ENCODE measurements at regions not wholly inside any gene's neighbourhood (a gene's known extent, or its start where the extent isn't known, plus 50 kb on each side); places are given as distances from the start of the nearest gene placed in this dataset.

DNA sequence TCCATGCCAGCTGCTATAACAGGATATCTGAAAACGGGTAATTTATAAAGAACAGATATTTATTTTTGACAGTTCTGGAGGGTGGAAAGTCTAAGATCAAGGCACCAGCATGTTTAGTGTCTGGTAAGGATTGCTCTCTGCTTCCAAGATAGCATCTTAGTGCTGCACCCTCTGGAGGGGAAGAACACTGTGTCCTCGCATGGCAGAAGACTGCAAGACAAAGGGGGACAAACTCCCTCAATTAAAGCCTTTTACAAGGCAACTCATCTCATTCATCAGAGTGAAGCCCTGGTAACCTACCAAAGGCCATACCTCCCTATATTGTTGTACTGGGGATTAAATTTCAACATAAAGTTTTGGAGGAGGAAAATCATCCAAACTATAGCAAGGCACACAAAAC is 298.9 kb upstream of the EDIL3 start:
- H3K27ac ChIP-seq (ENCODE audit: low read length), result no peak overlapping the region
- TF ChIP-seq TAF1 (IDR thresholded peaks at IDR 0.05; ENCODE audit: low read depth) (no peak), RAD21 (conservative IDR thresholded peaks at IDR 0.05) (no peak), EP300 (conservative IDR thresholded peaks at IDR 0.05; ENCODE audit: poor library complexity, severe bottlenecking) (no peak), SMC3 (conservative IDR thresholded peaks at IDR 0.05; ENCODE audit: poor library complexity) (no peak), POLR2AphosphoS5 (IDR thresholded peaks at IDR 0.05) (no peak), MXI1 (conservative IDR thresholded peaks at IDR 0.05; ENCODE audit: poor library complexity, severe bottlenecking) (no peak), EZH2 (IDR thresholded peaks at IDR 0.05; ENCODE audit: borderline replicate concordance, insufficient read depth, low read length, poor library complexity, severe bottlenecking) (no peak)
- TF ChIP-seq, protein P1, sequence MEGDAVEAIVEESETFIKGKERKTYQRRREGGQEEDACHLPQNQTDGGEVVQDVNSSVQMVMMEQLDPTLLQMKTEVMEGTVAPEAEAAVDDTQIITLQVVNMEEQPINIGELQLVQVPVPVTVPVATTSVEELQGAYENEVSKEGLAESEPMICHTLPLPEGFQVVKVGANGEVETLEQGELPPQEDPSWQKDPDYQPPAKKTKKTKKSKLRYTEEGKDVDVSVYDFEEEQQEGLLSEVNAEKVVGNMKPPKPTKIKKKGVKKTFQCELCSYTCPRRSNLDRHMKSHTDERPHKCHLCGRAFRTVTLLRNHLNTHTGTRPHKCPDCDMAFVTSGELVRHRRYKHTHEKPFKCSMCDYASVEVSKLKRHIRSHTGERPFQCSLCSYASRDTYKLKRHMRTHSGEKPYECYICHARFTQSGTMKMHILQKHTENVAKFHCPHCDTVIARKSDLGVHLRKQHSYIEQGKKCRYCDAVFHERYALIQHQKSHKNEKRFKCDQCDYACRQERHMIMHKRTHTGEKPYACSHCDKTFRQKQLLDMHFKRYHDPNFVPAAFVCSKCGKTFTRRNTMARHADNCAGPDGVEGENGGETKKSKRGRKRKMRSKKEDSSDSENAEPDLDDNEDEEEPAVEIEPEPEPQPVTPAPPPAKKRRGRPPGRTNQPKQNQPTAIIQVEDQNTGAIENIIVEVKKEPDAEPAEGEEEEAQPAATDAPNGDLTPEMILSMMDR (IDR thresholded peaks at IDR 0.05; ENCODE audit: poor library complexity, severe bottlenecking), result no peak
- TF ChIP-seq, protein P2, sequence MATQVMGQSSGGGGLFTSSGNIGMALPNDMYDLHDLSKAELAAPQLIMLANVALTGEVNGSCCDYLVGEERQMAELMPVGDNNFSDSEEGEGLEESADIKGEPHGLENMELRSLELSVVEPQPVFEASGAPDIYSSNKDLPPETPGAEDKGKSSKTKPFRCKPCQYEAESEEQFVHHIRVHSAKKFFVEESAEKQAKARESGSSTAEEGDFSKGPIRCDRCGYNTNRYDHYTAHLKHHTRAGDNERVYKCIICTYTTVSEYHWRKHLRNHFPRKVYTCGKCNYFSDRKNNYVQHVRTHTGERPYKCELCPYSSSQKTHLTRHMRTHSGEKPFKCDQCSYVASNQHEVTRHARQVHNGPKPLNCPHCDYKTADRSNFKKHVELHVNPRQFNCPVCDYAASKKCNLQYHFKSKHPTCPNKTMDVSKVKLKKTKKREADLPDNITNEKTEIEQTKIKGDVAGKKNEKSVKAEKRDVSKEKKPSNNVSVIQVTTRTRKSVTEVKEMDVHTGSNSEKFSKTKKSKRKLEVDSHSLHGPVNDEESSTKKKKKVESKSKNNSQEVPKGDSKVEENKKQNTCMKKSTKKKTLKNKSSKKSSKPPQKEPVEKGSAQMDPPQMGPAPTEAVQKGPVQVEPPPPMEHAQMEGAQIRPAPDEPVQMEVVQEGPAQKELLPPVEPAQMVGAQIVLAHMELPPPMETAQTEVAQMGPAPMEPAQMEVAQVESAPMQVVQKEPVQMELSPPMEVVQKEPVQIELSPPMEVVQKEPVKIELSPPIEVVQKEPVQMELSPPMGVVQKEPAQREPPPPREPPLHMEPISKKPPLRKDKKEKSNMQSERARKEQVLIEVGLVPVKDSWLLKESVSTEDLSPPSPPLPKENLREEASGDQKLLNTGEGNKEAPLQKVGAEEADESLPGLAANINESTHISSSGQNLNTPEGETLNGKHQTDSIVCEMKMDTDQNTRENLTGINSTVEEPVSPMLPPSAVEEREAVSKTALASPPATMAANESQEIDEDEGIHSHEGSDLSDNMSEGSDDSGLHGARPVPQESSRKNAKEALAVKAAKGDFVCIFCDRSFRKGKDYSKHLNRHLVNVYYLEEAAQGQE (IDR thresholded peaks at IDR 0.05; ENCODE audit: borderline replicate concordance), result no peak
- H3K9me3 ChIP-seq (ENCODE audit: low read length), result no peaks in the 10 kb centered on the region
- no peak overlapping the region for H3K4me3 ChIP-seq (ENCODE audit: low read length)
- no peaks in the 10 kb centered on the region for H3K36me3 ChIP-seq (ENCODE audit: insufficient read depth, low read length)
- no peaks in the 10 kb centered on the region for H3K9me2 ChIP-seq (ENCODE audit: insufficient read depth, low read length)
- H3K27me3 ChIP-seq (ENCODE audit: insufficient read depth, low read depth, low read length), result no peaks in the 10 kb centered on the region
- H3K4me2 ChIP-seq (ENCODE audit: low read length), result no peak overlapping the region
- no peak overlapping the region for H3K9ac ChIP-seq (ENCODE audit: low read length)
- no peaks in the 10 kb centered on the region for H3F3A ChIP-seq (ENCODE audit: insufficient read depth, low read length, poor library complexity, severe bottlenecking)
- H3K79me2 ChIP-seq (replicated peaks; ENCODE audit: insufficient read depth, low read length), result no peaks in the 10 kb centered on the region
- H2AFZ ChIP-seq (ENCODE audit: low read depth, low read length), result no peak overlapping the region
- H4K20me1 ChIP-seq (ENCODE audit: insufficient read depth), result no peaks in the 10 kb centered on the region

DNA sequence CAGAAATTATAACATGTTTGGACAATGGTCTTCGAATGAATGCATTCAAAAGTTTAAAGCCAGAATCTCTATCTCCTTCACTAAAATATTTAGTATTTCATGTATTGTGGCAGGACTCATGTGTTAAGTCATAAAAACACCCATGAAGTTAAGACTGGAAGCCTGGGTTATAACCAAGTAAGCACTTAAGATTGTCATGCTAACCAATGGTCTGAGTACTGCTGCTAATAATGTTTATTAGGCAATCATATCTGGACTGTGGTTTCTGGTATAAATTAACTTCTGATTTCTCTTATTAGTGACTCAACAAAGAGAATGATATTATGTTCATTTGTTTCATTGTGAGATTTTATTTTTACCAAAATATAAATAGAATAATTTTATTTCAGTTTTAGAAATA is 297.9 kb upstream of the EDIL3 start:
- TF ChIP-seq RAD21 (conservative IDR thresholded peaks at IDR 0.05), result no peak
- TF ChIP-seq, protein P1 (IDR thresholded peaks at IDR 0.05; ENCODE audit: poor library complexity, severe bottlenecking), result no peak
- TF ChIP-seq EP300 (conservative IDR thresholded peaks at IDR 0.05; ENCODE audit: poor library complexity, severe bottlenecking), result no peak
- no peak for TF ChIP-seq POLR2AphosphoS5 (IDR thresholded peaks at IDR 0.05)
- no peak for TF ChIP-seq SMC3 (conservative IDR thresholded peaks at IDR 0.05; ENCODE audit: poor library complexity)
- no peak for TF ChIP-seq EZH2 (IDR thresholded peaks at IDR 0.05; ENCODE audit: borderline replicate concordance, insufficient read depth, low read length, poor library complexity, severe bottlenecking)
- no peak for TF ChIP-seq MXI1 (conservative IDR thresholded peaks at IDR 0.05; ENCODE audit: poor library complexity, severe bottlenecking)
- TF ChIP-seq TAF1 (IDR thresholded peaks at IDR 0.05; ENCODE audit: low read depth), result no peak
- TF ChIP-seq, protein P2 (IDR thresholded peaks at IDR 0.05; ENCODE audit: borderline replicate concordance), result no peak
- Histone ChIP-seq H3K9ac (ENCODE audit: low read length) (no peak overlapping the region), H3K9me2 (ENCODE audit: insufficient read depth, low read length) (no peaks in the 10 kb centered on the region), H4K20me1 (ENCODE audit: insufficient read depth) (no peaks in the 10 kb centered on the region), H3K27me3 (ENCODE audit: insufficient read depth, low read depth, low read length) (no peaks in the 10 kb centered on the region), H3K4me3 (ENCODE audit: low read length) (no peak overlapping the region), H3K79me2 (replicated peaks; ENCODE audit: insufficient read depth, low read length) (no peaks in the 10 kb centered on the region), H3K4me2 (ENCODE audit: low read length) (no peak overlapping the region), H3K27ac (ENCODE audit: low read length) (no peak overlapping the region), H3F3A (ENCODE audit: insufficient read depth, low read length, poor library complexity, severe bottlenecking) (no peaks in the 10 kb centered on the region), H2AFZ (ENCODE audit: low read depth, low read length) (no peak overlapping the region), H3K9me3 (ENCODE audit: low read length) (no peaks in the 10 kb centered on the region), H3K36me3 (ENCODE audit: insufficient read depth, low read length) (no peaks in the 10 kb centered on the region)

Measured in neural cell (in vitro differentiated cells).